ENCODE measurements at regions not wholly inside any gene's neighbourhood (a gene's known extent, or its start where the extent isn't known, plus 50 kb on each side); places are given as distances from the start of the nearest gene placed in this dataset.

DNA sequence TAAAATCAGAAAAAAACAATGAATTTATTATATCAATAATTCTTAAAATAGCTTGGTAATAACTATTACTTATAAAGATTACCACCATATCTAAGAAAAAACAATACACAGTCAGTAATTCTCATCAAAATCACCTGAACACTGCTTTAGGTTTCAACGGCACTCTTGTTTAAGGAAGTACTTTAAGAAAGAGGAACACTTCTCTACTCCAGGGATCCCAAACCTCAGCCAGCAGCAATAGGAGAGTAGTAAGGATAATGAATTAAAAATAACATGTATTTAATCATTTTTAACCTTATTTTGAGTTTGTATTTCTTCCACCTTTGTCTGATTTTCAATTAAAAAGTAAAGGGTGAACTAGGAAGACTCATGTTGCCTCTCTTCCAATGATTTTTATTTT is 494.0 kb upstream of the NR2F2 start (continued):
- TF ChIP-seq, protein P1, sequence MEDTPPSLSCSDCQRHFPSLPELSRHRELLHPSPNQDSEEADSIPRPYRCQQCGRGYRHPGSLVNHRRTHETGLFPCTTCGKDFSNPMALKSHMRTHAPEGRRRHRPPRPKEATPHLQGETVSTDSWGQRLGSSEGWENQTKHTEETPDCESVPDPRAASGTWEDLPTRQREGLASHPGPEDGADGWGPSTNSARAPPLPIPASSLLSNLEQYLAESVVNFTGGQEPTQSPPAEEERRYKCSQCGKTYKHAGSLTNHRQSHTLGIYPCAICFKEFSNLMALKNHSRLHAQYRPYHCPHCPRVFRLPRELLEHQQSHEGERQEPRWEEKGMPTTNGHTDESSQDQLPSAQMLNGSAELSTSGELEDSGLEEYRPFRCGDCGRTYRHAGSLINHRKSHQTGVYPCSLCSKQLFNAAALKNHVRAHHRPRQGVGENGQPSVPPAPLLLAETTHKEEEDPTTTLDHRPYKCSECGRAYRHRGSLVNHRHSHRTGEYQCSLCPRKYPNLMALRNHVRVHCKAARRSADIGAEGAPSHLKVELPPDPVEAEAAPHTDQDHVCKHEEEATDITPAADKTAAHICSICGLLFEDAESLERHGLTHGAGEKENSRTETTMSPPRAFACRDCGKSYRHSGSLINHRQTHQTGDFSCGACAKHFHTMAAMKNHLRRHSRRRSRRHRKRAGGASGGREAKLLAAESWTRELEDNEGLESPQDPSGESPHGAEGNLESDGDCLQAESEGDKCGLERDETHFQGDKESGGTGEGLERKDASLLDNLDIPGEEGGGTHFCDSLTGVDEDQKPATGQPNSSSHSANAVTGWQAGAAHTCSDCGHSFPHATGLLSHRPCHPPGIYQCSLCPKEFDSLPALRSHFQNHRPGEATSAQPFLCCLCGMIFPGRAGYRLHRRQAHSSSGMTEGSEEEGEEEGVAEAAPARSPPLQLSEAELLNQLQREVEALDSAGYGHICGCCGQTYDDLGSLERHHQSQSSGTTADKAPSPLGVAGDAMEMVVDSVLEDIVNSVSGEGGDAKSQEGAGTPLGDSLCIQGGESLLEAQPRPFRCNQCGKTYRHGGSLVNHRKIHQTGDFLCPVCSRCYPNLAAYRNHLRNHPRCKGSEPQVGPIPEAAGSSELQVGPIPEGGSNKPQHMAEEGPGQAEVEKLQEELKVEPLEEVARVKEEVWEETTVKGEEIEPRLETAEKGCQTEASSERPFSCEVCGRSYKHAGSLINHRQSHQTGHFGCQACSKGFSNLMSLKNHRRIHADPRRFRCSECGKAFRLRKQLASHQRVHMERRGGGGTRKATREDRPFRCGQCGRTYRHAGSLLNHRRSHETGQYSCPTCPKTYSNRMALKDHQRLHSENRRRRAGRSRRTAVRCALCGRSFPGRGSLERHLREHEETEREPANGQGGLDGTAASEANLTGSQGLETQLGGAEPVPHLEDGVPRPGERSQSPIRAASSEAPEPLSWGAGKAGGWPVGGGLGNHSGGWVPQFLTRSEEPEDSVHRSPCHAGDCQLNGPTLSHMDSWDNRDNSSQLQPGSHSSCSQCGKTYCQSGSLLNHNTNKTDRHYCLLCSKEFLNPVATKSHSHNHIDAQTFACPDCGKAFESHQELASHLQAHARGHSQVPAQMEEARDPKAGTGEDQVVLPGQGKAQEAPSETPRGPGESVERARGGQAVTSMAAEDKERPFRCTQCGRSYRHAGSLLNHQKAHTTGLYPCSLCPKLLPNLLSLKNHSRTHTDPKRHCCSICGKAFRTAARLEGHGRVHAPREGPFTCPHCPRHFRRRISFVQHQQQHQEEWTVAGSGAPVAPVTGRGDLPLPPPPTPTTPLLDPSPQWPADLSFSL (CRISPR knock-in tag; IDR thresholded peaks at IDR 0.05), result no peak
- TF ChIP-seq ZNF891 (CRISPR knock-in tag; IDR thresholded peaks at IDR 0.05) (no peak), ZNF180 (CRISPR knock-in tag; IDR thresholded peaks at IDR 0.05; ENCODE audit: borderline replicate concordance, low read depth) (no peak), HNF4A (CRISPR knock-in tag; IDR thresholded peaks at IDR 0.05) (no peak), PAX8 (CRISPR knock-in tag; IDR thresholded peaks at IDR 0.05; ENCODE audit: borderline replicate concordance) (no peak), IRF2 (CRISPR knock-in tag; IDR thresholded peaks at IDR 0.05) (no peak)
- TF ChIP-seq, protein P2, sequence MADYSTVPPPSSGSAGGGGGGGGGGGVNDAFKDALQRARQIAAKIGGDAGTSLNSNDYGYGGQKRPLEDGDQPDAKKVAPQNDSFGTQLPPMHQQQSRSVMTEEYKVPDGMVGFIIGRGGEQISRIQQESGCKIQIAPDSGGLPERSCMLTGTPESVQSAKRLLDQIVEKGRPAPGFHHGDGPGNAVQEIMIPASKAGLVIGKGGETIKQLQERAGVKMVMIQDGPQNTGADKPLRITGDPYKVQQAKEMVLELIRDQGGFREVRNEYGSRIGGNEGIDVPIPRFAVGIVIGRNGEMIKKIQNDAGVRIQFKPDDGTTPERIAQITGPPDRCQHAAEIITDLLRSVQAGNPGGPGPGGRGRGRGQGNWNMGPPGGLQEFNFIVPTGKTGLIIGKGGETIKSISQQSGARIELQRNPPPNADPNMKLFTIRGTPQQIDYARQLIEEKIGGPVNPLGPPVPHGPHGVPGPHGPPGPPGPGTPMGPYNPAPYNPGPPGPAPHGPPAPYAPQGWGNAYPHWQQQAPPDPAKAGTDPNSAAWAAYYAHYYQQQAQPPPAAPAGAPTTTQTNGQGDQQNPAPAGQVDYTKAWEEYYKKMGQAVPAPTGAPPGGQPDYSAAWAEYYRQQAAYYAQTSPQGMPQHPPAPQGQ (CRISPR knock-in tag; IDR thresholded peaks at IDR 0.05; ENCODE audit: borderline replicate concordance), result no peak
- TF ChIP-seq, protein P3, sequence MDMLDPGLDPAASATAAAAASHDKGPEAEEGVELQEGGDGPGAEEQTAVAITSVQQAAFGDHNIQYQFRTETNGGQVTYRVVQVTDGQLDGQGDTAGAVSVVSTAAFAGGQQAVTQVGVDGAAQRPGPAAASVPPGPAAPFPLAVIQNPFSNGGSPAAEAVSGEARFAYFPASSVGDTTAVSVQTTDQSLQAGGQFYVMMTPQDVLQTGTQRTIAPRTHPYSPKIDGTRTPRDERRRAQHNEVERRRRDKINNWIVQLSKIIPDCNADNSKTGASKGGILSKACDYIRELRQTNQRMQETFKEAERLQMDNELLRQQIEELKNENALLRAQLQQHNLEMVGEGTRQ (IDR thresholded peaks at IDR 0.05; ENCODE audit: low read depth, low read length), result no peak
- TF ChIP-seq, protein P3 (CRISPR knock-in tag; IDR thresholded peaks at IDR 0.05; ENCODE audit: borderline replicate concordance), result no peak
- TF ChIP-seq, protein P4, sequence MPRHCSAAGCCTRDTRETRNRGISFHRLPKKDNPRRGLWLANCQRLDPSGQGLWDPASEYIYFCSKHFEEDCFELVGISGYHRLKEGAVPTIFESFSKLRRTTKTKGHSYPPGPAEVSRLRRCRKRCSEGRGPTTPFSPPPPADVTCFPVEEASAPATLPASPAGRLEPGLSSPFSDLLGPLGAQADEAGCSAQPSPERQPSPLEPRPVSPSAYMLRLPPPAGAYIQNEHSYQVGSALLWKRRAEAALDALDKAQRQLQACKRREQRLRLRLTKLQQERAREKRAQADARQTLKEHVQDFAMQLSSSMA (CRISPR knock-in tag; IDR thresholded peaks at IDR 0.05), result no peak
- TF ChIP-seq, protein P5, sequence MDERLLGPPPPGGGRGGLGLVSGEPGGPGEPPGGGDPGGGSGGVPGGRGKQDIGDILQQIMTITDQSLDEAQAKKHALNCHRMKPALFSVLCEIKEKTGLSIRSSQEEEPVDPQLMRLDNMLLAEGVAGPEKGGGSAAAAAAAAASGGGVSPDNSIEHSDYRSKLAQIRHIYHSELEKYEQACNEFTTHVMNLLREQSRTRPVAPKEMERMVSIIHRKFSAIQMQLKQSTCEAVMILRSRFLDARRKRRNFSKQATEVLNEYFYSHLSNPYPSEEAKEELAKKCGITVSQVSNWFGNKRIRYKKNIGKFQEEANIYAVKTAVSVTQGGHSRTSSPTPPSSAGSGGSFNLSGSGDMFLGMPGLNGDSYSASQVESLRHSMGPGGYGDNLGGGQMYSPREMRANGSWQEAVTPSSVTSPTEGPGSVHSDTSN (CRISPR knock-in tag; IDR thresholded peaks at IDR 0.05), result no peak
